ENCODE measurements at regions not wholly inside any gene's neighbourhood (a gene's known extent, or its start where the extent isn't known, plus 50 kb on each side); places are given as distances from the start of the nearest gene placed in this dataset.
"Not testable (repeated sequence)": the region's sequence is repeated elsewhere in the genome, so short reads cannot be mapped to it uniquely, and the experiment has no call there.

DNA sequence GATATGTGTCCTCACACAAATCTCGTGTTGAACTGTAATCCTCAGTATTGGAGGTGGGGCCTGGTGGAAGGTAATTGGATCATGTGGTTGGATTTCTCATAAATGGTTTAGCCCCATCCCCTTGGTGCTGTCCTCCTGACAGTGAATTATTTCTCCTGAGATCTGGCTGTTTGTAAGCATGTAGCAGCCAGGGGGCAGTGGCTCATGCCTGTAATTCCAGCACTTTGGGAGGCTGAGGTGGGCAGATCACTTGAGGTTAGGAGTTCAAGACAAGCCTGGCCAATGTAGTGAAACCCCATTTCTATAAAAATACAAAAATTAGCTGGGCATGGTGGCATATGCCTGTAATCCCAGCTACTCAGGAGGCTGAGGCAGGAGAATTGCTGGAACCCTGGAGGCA lies 999.0 kb downstream of the DNAH5 start:
- not testable (repeated sequence) for H3K9ac ChIP-seq (ENCODE audit: extremely low read depth, low read length, poor library complexity, severe bottlenecking); H3K4me1 ChIP-seq (ENCODE audit: control insufficient read depth, insufficient read depth, low read length); H3K4me3 Mint-ChIP-seq; H3K9me3 Mint-ChIP-seq; H3K27ac ChIP-seq (ENCODE audit: low read depth, low read length); H3K4me1 Mint-ChIP-seq; H3K4me3 ChIP-seq (ENCODE audit: low read length); H3K9me3 ChIP-seq (ENCODE audit: control insufficient read depth, low read length); H3K27me3 ChIP-seq (ENCODE audit: control insufficient read depth, insufficient read depth, low read length, poor library complexity, severe bottlenecking); H3K36me3 Mint-ChIP-seq (ENCODE audit: low read depth); H3K36me3 ChIP-seq (ENCODE audit: control insufficient read depth, insufficient read depth, low read length); DNase-seq; H3K27me3 Mint-ChIP-seq (ENCODE audit: insufficient read depth); H3K27ac Mint-ChIP-seq
- TF ChIP-seq, protein P1, sequence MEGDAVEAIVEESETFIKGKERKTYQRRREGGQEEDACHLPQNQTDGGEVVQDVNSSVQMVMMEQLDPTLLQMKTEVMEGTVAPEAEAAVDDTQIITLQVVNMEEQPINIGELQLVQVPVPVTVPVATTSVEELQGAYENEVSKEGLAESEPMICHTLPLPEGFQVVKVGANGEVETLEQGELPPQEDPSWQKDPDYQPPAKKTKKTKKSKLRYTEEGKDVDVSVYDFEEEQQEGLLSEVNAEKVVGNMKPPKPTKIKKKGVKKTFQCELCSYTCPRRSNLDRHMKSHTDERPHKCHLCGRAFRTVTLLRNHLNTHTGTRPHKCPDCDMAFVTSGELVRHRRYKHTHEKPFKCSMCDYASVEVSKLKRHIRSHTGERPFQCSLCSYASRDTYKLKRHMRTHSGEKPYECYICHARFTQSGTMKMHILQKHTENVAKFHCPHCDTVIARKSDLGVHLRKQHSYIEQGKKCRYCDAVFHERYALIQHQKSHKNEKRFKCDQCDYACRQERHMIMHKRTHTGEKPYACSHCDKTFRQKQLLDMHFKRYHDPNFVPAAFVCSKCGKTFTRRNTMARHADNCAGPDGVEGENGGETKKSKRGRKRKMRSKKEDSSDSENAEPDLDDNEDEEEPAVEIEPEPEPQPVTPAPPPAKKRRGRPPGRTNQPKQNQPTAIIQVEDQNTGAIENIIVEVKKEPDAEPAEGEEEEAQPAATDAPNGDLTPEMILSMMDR (conservative IDR thresholded peaks at IDR 0.05) = peak; percentile 70
- 74% methylated on average over 1 of the region's 1 CpG; no CpG with 5 or more reads in 1 of the 2 experiments for WGBS, 2 experiments (ENCODE audit: insufficient coverage in 1 of 2, insufficient read length in 1 of 2)

DNA sequence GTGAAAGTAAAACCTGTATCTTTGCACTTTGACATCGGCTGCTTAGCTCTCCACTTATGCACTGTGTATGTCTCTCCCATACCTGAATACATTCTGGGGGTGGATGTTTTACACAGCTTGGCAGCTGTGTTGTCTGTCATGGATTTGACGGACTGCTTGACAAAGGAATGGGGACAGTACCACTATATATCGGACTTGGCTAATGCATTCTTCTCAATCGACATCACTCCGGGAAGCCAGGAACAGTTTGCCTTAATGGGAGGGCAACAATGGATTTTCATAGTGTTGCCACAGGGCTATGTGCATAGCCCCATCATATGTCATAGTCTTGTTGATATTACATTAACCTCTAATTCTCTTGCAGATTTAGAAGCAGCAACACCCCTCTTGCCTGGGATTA lies 1008.3 kb downstream of the DNAH5 start:
- Mint-ChIP-seq H3K27me3 (ENCODE audit: insufficient read depth) (no peaks in the 10 kb centered on the region), H3K4me1 (no peaks in the 10 kb centered on the region), H3K27ac (no peak overlapping the region), H3K9me3 (no peaks in the 10 kb centered on the region), H3K4me3 (no peak overlapping the region), H3K36me3 (ENCODE audit: low read depth) (no peaks in the 10 kb centered on the region)
- Histone ChIP-seq H3K9me3 (ENCODE audit: control insufficient read depth, low read length) (no peaks in the 10 kb centered on the region), H3K27ac (ENCODE audit: low read depth, low read length) (no peak overlapping the region), H3K4me1 (ENCODE audit: control insufficient read depth, insufficient read depth, low read length) (no peaks in the 10 kb centered on the region), H3K27me3 (ENCODE audit: control insufficient read depth, insufficient read depth, low read length, poor library complexity, severe bottlenecking) (no peaks in the 10 kb centered on the region), H3K36me3 (ENCODE audit: control insufficient read depth, insufficient read depth, low read length) (no peaks in the 10 kb centered on the region), H3K4me3 (ENCODE audit: low read length) (no peak overlapping the region), H3K9ac (ENCODE audit: extremely low read depth, low read length, poor library complexity, severe bottlenecking) (no peak overlapping the region)
- TF ChIP-seq, protein P1 (conservative IDR thresholded peaks at IDR 0.05) = no peak
- WGBS, 2 experiments (ENCODE audit: insufficient coverage in 1 of 2, insufficient read length in 1 of 2) = 89 to 95% methylated on average over 4 to 5 of the region's 5 CpGs
- DNase-seq = no peak

DNA sequence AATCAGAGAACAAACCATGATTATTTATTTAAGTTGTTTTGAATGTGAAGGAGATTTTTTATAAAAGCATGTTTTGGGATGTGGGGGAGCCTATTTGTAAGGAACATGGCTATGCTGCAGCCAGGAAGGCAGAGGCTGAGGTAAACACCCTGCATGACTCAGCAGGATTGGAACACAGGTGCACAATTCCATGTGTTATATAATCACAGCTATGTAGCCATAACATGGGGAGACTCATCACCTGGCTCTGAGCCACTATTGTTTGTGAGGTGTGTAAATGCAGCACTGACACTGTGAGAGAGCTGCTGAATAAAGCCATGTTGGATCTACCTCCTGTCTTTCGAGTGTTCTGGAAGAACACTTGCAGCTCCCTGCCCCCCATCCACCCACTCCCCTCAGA lies 1009.8 kb downstream of the DNAH5 start:
- H3K27me3 ChIP-seq (ENCODE audit: control insufficient read depth, insufficient read depth, low read length, poor library complexity, severe bottlenecking) = no peaks in the 10 kb centered on the region
- no peak overlapping the region for H3K4me3 Mint-ChIP-seq
- TF ChIP-seq, protein P1 (conservative IDR thresholded peaks at IDR 0.05) = no peak
- peaks cover 2% of the 10 kb centered on the region for H3K4me1 Mint-ChIP-seq
- no peak overlapping the region for H3K27ac Mint-ChIP-seq
- H3K4me3 ChIP-seq (ENCODE audit: low read length) = no peak overlapping the region
- no peaks in the 10 kb centered on the region for H3K36me3 ChIP-seq (ENCODE audit: control insufficient read depth, insufficient read depth, low read length)
- H3K27me3 Mint-ChIP-seq (ENCODE audit: insufficient read depth) = no peaks in the 10 kb centered on the region
- no peaks in the 10 kb centered on the region for H3K9me3 ChIP-seq (ENCODE audit: control insufficient read depth, low read length)
- H3K36me3 Mint-ChIP-seq (ENCODE audit: low read depth) = no peaks in the 10 kb centered on the region
- H3K4me1 ChIP-seq (ENCODE audit: control insufficient read depth, insufficient read depth, low read length) = no peaks in the 10 kb centered on the region
- H3K27ac ChIP-seq (ENCODE audit: low read depth, low read length) = no peak overlapping the region
- DNase-seq = no peak
- 100% methylated on average over 1 of the region's 1 CpG; no CpG with 5 or more reads in 1 of the 2 experiments for WGBS, 2 experiments (ENCODE audit: insufficient coverage in 1 of 2, insufficient read length in 1 of 2)
- no peak overlapping the region for H3K9ac ChIP-seq (ENCODE audit: extremely low read depth, low read length, poor library complexity, severe bottlenecking)
- no peaks in the 10 kb centered on the region for H3K9me3 Mint-ChIP-seq
